DMS79 treated with DMSO at 0.1 percent for 48 hours (cell line): ENCODE measurements at regions not wholly inside any gene's neighbourhood (a gene's known extent, or its start where the extent isn't known, plus 50 kb on each side); places are given as distances from the start of the nearest gene placed in this dataset.
A peak's percentile ranks its signal among the peaks of the same experiment; 100 is the strongest.
"Not testable (repeated sequence)": the region's sequence is repeated elsewhere in the genome, so short reads cannot be mapped to it uniquely, and the experiment has no call there.

Source experiments
- DNase-seq: peaks from one replicate; lab custom pipeline; 2025; lab: John Stamatoyannopoulos, UW

GRCh38 chr2:52542297-52542696, 1225.3 kb upstream of the CHAC2 start:
- DNase-seq: no peak

GRCh38 chr2:52539026-52539970, 1228.3 kb upstream of the CHAC2 start:
- no peak for DNase-seq

GRCh38 chr2:52537588-52537987, 1230.0 kb upstream of the CHAC2 start:
- DNase-seq: no peak

- DNase-seq: no peak
These were observed 1230.6 kb upstream of the CHAC2 start for GRCh38 chr2:52536929-52537460.

GRCh38 chr2:52532956-52533355, 1234.6 kb upstream of the CHAC2 start:
- no peak for DNase-seq

- DNase-seq: no peak
These were observed 1240.9 kb upstream of the CHAC2 start for GRCh38 chr2:52526735-52527134.

GRCh38 chr2:52520644-52521043, 1247.0 kb upstream of the CHAC2 start:
- DNase-seq: no peak

GRCh38 chr2:52518678-52519077, 1248.9 kb upstream of the CHAC2 start:
- DNase-seq: no peak

- no peak for DNase-seq
These were observed 1254.8 kb upstream of the CHAC2 start for GRCh38 chr2:52512760-52513159.

- DNase-seq: no peak
These were observed 1257.2 kb upstream of the CHAC2 start for GRCh38 chr2:52510432-52510831.

- DNase-seq: no peak
These were observed 1265.1 kb upstream of the CHAC2 start for GRCh38 chr2:52502476-52502860.

- DNase-seq: no peak
These were observed 1265.7 kb upstream of the CHAC2 start for GRCh38 chr2:52501715-52502475.

- no peak for DNase-seq
These were observed 1267.0 kb upstream of the CHAC2 start for GRCh38 chr2:52500561-52500960.

- no peak for DNase-seq
These were observed 1269.4 kb upstream of the CHAC2 start for GRCh38 chr2:52498077-52498750.

GRCh38 chr2:52495816-52496215, 1271.8 kb upstream of the CHAC2 start:
- no peak for DNase-seq

- DNase-seq: no peak
These were observed 1290.4 kb upstream of the CHAC2 start for GRCh38 chr2:52477166-52477565.

GRCh38 chr2:52475590-52475989, 1292.0 kb upstream of the CHAC2 start:
- DNase-seq: no peak

- no peak for DNase-seq
These were observed 1293.5 kb upstream of the CHAC2 start for GRCh38 chr2:52474091-52474490.

- DNase-seq: peak; percentile 60
These were observed 1294.1 kb upstream of the CHAC2 start for GRCh38 chr2:52473526-52473925.

- DNase-seq: not testable (repeated sequence)
These were observed 1297.1 kb upstream of the CHAC2 start for GRCh38 chr2:52470457-52470856.

- DNase-seq: no peak
These were observed 1300.4 kb upstream of the CHAC2 start for GRCh38 chr2:52467189-52467588.

- no peak for DNase-seq
These were observed 1302.3 kb upstream of the CHAC2 start for GRCh38 chr2:52465287-52465686.
